ENCODE measurements at regions not wholly inside any gene's neighbourhood (a gene's known extent, or its start where the extent isn't known, plus 50 kb on each side); places are given as distances from the start of the nearest gene placed in this dataset.

GRCh38 chr3:18295171-18295920 lies 129.8 kb downstream of the SATB1 start:
- DNase-seq = no peak

DNA sequence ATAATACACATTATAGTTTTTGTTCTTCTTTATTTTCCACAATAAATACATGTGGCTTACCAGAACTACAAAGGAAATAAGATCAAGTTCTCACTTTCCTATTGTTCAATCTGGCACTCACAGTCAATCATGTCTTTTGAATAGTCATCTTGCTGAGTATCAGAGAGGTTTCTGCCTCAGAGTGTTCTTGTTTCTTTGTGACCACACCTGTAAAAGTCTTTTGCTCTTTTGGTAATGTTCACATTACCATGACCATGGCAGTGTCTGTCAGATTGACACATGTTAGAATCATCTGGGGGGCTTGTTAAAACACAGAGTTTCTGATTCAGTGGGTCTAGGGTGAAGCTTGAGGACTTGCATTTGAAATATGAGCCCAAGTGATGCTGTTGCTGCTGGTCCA lies 135.0 kb downstream of the SATB1 start:
- no peak for DNase-seq

DNA sequence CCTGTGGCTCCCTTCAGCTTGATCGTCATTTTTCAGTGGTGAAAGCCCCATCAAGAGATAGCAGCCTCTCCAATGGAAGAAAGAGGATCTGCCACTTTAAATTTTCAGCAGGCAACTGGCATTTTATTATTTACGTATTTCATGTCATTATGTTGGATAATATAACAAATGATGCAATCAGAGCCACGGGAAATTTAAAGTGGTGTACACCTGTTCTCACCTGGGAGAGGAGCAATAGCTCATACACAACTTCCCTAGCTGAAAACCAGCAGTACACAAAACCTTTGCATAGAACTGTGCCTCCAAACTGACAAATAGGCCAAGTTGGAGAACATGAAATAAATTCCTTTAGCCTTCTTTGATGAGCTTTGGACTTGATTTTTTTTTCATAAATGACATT lies 136.9 kb downstream of the SATB1 start:
- DNase-seq = no peak

GRCh38 chr3:18284716-18285115 lies 140.4 kb downstream of the SATB1 start:
- no peak for DNase-seq

DNA sequence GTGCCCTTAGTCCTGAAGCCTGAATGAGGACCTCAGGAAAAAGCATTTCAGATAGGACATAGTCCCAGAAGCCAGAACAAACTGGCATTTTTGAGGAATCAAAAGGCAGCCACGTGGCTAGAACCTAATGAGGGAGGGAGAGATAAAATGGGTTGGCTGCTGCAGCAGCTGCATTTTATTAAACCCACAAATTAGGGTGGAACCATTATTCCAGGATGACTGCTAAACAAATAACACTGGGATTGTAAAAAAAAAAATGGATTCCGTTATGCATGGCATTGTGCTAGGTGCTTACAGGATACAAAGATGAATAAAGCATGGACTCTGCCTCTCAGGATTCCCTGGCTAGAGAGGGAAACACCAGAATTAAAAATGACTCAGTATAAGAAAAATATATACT lies 141.5 kb downstream of the SATB1 start:
- no peak for DNase-seq

GRCh38 chr3:18282507-18282906 lies 142.6 kb downstream of the SATB1 start:
- no peak for DNase-seq

GRCh38 chr3:18279226-18279737 lies 145.9 kb downstream of the SATB1 start:
- DNase-seq = no peak

DNA sequence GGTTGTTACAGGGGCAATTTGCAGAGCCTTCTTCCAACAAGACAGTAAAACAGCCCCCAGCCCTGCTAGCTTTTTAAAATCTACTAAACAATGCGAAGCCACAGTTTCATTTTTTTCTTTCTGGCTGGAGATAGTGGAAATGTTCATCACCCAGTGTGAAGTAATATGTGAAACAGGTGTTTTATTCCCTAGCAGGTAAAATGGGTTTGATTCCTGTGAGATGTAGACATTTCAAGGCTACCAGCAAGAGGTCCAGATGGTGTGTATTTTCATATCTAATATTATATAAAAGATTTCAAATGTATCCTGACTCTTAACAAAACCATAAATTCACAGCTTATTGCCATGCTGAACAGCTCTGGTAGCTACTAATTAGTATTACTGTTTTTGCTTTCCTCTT lies 160.3 kb downstream of the SATB1 start:
- no peak for DNase-seq

GRCh38 chr3:18264361-18264760 lies 160.8 kb downstream of the SATB1 start:
- DNase-seq = no peak

GRCh38 chr3:18258492-18258891 lies 166.6 kb downstream of the SATB1 start:
- DNase-seq = no peak

GRCh38 chr3:18252578-18252977 lies 172.6 kb downstream of the SATB1 start:
- no peak for DNase-seq

- DNase-seq = no peak
Measured at GRCh38 chr3:18250991-18251390, 174.1 kb downstream of the SATB1 start.

DNA sequence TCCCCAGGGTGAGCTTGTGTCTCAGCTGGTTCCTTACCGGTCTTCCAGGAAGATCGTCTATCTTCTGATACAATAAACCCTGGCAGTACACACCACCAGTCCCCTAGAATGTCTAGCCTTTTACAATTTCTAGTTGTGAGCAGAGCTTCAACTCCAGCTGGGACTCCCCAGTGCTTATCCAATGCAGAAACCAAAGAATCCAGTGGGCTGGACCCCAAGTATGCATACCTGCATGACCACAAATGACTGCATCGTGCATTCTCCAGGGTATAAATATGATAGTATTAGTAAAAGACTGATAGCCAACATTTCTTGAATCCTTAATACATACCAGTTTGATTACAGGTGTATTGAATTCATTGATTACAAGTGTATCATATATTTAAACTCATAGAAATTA lies 176.0 kb downstream of the SATB1 start:
- DNase-seq = no peak

DNA sequence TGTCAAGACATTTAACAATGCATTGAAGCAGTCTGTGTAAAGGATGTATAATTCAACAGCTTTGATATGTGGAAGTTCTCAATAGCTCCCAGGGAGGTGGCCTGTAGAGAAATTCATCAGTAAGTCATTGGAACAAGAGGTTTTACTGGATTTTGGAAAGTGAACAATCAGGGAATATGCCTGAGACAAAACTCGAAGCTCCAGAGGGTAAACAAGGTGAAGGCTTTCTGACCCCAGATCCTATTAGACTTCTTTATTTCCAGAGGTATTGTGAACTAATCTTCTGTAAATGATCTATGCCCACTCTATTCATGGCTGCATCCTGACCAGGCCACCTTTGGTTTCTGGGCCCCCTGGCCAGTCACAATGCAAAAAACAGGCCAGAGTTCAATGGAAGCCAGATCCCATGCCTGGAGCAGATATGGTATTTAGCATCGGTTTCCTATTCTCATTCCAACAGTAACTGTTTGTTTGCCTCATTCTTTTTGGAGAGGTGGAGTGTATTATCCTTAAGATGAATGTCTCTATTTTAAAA lies 177.3 kb downstream of the SATB1 start:
- DNase-seq = no peak

DNA sequence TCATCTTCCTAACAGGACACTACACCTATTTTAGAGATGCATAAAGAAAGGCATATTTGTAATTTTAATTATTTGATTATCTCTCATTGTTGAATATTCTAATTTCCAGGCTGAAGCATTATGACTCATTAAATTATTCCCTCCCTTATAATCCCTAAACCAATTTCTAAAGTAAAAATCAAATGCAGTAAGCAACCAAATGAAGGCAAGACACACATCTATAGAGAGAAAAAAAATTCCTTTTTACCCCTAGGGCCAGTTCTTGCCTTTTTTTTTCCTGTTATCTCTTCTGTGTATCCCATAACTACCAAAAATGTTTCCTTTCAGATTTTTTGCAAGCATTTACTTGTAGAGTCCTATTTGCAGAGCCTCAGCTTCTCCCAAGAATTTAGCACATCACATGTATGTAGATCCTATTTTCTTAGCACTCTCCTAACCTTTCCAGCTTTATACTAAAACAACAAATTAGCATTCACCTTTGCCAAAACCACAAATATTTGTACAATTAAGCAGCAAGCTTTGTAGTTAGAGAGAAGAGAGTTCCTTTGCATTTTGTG lies 177.9 kb downstream of the SATB1 start:
- no peak for DNase-seq

DNA sequence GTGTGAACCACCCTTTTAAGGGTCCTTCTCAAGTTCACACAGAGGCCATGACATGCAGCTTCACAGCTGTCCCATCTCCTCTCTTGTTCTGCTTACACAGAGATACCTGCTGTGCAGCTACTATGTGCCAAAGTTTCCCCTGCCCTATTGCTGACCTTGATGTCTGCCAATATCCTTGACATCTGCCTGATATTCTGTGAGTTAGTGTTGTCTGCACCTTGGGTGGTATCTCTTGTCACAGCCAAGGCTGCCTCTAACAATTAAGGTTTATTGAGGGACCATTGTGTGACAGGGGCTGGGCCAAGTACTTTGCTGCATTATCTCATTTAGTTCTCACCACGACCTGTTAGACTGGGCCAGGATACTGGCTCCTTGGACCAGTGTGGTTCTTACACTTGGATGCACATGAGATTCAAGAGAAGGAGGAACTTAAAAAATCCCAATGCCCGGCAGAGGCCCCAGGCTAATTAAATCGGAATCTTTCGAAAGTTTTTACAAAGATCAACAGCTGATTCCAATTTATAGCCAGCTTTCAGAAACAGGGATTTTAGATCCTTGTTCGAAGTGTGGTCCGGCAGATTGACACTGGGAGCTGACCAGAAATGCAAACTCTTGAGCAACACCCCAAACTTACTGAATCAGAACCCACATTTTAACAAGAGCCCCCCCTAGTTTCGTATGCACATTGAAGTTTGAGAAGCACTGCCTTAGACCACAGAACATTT lies 178.6 kb downstream of the SATB1 start:
- no peak for DNase-seq

DNA sequence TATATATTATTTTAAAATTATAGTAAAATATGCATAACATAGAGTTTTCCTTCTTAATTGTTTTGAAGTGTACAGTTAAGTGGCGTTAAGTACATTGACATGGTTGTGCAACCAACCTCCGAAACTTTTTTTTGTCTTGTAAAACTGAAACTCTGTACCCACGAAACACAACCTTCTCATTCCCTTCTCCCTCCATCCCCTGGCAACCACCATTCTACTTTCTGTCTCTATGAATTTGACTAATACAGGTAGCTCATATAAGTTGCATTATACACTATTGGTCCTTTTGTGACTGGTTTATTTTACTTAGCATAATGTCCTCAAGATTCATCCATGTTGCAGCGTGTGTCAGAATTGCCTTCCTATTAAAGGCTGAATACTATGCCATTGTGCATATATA lies 179.4 kb downstream of the SATB1 start:
- no peak for DNase-seq

DNA sequence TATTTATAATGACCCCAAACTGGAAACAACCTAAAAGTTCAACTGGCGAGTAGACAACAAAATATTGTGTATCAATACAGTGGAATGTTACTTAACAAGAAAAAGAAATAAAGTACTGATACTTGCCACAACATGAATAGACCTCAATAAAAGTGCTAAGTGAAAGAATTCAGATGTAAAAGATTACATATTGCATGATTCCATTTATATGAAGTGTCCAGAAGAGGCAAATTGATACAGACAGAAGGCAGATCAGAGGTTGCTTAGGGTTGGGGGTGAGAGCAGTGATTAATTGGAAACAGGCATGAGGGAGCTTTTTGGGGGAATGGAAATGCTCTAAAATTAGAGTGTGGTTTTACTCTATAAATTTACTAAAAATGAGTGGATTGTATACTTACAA lies 183.3 kb downstream of the SATB1 start:
- no peak for DNase-seq

DNA sequence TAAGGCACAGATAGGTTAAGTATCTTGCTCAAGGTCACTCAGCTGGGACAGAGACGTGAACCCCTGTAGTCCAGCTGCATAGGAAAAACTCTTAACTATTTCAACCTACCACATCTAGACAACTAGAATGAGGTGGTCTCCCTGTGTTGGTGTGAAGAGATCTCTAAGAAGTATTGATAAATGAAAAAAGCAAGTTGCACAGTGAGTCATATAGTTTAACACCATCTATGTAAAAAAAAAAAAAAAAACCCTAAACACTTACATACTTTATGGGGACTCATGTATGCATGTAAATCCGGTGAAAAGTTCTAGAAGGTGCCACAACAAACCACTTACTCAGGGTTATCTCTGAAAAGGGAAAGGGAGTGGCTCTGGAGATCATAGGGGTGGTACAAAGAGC lies 185.5 kb downstream of the SATB1 start:
- no peak for DNase-seq

GRCh38 chr3:18238746-18239331 lies 186.3 kb downstream of the SATB1 start:
- no peak for DNase-seq

DNA sequence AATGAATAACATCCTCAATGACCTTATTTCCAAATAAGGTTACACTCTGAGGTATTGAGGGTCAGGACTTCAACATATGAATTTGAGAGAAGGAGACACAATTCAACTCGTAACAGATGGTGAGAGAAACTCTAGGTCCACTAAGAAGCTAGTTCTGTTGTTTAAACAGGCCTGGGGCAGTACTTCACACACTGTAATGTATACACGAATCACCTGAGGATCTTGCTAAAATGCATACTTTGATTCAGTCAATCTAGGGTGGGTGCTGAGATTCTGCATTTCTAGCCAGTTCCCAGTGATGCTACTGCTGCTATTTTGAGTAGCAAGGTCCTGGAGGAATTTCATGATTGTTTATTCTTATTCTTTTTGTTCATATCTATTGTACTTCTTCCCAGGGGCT lies 186.8 kb downstream of the SATB1 start:
- no peak for DNase-seq

DNA sequence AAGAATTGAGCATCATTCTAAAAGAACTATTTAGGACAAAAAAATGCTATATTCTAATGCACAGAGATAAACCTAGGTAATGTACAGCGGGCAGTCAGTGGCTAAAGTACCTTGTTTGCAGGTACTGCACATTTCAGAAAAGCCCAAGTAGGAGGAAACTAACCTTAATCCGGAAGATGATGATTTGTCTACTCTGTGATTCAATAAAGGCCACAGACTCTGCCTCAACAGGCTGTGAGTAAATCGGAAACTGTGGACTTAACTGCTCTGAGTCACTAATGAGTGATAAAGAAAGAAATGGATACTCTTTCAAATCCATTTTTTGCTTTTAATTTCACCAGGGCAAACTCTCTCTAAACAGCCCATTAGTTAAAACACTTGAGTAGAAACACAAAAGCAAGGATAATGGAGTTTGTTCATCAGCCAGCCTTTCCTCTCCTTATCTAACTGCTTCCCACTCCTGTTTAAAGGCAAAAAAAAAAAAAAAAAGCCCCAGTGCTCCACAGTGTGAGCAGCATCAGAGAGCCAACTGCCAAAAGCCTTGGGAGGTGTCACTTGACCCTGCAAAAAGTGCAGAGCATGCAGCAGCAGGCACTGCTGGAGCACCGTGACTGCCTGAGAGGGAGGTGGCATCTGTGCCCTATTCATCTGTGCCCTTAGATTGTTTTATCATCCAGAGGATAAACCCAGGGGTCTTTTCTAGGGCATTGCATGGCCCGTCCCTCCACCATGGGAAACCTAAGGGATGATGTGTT lies 187.7 kb downstream of the SATB1 start:
- DNase-seq = no peak

DNA sequence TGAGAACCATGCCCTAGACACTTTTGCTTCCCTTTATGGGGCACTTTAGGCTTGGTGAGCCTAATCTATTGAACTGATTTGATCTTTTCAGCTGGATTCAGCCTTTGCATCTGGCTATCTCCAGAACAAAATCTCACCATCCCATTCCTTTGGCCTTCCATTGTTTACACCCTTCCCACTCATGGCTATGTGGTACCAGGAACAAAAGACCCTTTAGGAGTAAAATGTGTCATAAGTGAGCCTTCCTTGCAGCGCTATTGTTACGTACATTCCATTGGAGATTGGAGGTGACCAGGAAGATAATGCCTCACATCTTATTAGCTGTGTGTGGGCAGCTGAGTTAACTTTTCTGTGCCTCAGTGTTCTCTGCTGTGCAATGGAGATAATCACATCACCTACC lies 188.4 kb downstream of the SATB1 start:
- DNase-seq = no peak
